Activated naive CD8-positive, alpha-beta T cell treated with anti-CD3 and anti-CD28 coated beads for 36 hours (primary cell): ENCODE measurements at regions not wholly inside any gene's neighbourhood (a gene's known extent, or its start where the extent isn't known, plus 50 kb on each side); places are given as distances from the start of the nearest gene placed in this dataset.
"Not testable (repeated sequence)": the region's sequence is repeated elsewhere in the genome, so short reads cannot be mapped to it uniquely, and the experiment has no call there.

Experiments
- DNase-seq: peaks from one replicate; pipeline ENCODE4 v3.0.0; 2021
- H3K27ac Mint-ChIP-seq: one replicate; pipeline ENCODE4 v1.8.0; 2022; ENCODE audit warnings: mild to moderate bottlenecking, moderate library complexity, mixed read lengths
- H3K27me3 Mint-ChIP-seq: one replicate; pipeline ENCODE4 v1.8.0; 2022; ENCODE audit warnings: mild to moderate bottlenecking, mixed read lengths
- H3K36me3 Mint-ChIP-seq: one replicate; pipeline ENCODE4 v1.8.0; 2021; ENCODE audit warnings: mild to moderate bottlenecking, mixed read lengths
- H3K4me1 Mint-ChIP-seq: one replicate; pipeline ENCODE4 v1.8.0; 2021; ENCODE audit warnings: mixed read lengths
- H3K4me3 Mint-ChIP-seq: one replicate; pipeline ENCODE4 v1.8.0; 2022; ENCODE audit warnings: mild to moderate bottlenecking, moderate library complexity, mixed read lengths
- H3K9me3 Mint-ChIP-seq: one replicate; pipeline ENCODE4 v1.8.0; 2022; ENCODE audit warnings: mixed read lengths

DNA sequence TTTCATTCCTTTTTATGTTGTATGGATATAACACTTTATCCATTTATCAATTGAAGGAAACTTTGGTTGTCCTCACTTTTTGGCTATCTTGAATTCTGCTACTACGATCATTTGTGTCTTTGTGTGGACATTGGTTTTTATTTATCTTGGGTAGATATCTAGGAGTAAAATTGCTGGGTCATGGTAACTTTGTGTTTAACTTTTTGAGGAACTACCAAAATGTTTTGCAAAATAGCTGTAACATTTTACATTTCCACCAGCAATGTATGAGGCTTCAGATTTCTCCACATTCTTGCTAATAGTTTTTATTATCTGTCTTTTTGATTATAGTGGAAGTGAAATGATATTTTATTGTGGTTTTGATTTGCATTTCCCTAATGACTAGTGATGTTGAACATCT, 55.6 kb downstream of the TLNRD1 start:
- peaks cover 5% of the 10 kb centered on the region for H3K4me1 Mint-ChIP-seq
- no peaks in the 10 kb centered on the region for H3K36me3 Mint-ChIP-seq
- DNase-seq, result no peak

DNA sequence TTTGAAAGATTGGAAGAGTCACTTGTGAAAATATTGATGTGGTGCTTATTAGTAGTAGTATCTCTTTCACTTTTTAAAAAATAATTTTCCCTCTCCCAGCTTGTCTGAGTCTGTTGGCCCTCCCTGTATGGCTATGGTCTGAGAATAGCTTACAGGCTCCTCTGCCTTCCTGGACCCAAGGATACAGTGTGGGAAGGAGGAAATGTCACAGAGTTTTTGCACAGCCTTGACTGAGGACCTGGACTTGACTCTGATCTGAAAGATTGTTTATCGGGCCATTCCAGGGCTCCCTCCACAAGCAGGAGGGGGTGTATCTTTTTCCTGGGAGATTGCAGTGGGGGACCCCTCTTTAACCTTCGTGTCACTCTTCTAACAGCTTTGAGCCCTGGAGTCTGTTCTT, 59.7 kb downstream of the TLNRD1 start:
- DNase-seq, result no peak
- Mint-ChIP-seq H3K4me3 (no peak overlapping the region), H3K4me1 (peaks cover 7% of the 10 kb centered on the region), H3K27me3 (no peaks in the 10 kb centered on the region), H3K36me3 (no peaks in the 10 kb centered on the region), H3K9me3 (no peaks in the 10 kb centered on the region), H3K27ac (no peak overlapping the region)

More for the DNA sequence above, 55.6 kb downstream of the TLNRD1 start:
- no peaks in the 10 kb centered on the region for H3K9me3 Mint-ChIP-seq
- H3K4me3 Mint-ChIP-seq, result no peak overlapping the region
- no peaks in the 10 kb centered on the region for H3K27me3 Mint-ChIP-seq
- no peak overlapping the region for H3K27ac Mint-ChIP-seq

DNA sequence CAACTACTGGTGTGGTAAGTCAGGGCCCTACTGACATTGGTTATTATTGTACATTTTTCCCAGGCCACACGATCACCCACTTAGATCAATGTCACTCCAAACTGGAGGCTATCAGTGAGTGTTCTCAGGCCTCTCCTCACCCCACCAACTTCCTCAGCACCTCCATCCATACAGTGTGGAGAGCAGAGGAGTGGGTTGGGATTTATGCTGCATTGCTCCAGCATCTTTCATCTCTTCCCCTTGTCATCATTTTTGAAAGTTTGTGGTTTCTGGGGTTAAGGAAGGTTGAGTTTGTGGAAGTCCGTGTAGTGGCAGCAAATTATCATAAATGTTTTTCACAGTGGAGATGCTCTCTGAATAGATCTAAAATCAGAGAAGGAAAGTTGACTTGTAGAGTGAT, 60.2 kb downstream of the TLNRD1 start:
- Mint-ChIP-seq H3K27ac (no peak overlapping the region), H3K4me3 (no peak overlapping the region), H3K9me3 (no peaks in the 10 kb centered on the region), H3K27me3 (no peaks in the 10 kb centered on the region), H3K4me1 (peaks cover 7% of the 10 kb centered on the region), H3K36me3 (no peaks in the 10 kb centered on the region)
- no peak for DNase-seq

DNA sequence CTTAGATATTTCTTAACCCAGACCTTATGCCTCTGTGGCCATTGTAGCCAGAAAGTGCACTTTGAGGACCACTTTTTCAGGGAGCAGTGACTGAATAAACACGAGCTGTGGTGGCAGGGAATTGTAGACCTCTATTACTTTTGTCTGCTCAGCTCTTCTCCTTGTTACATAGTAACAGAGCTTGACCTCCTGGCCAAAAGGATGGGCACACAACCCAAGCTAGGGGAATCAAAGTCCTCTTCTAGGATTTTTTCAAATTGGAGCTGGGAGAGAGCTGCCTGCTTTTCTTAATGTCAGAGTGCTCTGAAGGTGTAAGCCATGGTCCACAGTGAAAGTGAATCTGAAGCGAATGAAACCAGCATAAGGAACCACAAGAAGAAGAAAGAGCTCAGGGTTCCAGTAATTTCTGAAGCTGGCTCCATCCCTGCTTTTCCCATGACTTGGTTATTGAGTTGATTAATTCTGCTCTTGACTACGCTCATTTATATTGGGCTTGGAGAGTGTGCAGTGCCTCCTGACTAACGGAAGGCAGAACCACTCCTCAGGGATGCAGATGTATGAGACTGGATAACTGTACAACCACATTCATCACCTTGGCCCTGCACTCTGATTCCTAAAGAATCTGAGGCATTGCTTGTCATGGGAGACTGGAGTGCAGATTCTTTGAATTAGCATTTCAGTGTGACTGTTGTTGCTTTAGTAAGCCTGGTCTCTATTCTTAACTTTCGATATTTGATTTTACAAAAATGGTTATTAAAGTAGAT, 60.9 kb downstream of the TLNRD1 start:
- H3K4me1 Mint-ChIP-seq, result peaks cover 7% of the 10 kb centered on the region
- H3K36me3 Mint-ChIP-seq, result no peaks in the 10 kb centered on the region
- DNase-seq, result no peak
- H3K27me3 Mint-ChIP-seq, result no peaks in the 10 kb centered on the region
- no peaks in the 10 kb centered on the region for H3K9me3 Mint-ChIP-seq
- H3K27ac Mint-ChIP-seq, result no peak overlapping the region
- no peak overlapping the region for H3K4me3 Mint-ChIP-seq

DNA sequence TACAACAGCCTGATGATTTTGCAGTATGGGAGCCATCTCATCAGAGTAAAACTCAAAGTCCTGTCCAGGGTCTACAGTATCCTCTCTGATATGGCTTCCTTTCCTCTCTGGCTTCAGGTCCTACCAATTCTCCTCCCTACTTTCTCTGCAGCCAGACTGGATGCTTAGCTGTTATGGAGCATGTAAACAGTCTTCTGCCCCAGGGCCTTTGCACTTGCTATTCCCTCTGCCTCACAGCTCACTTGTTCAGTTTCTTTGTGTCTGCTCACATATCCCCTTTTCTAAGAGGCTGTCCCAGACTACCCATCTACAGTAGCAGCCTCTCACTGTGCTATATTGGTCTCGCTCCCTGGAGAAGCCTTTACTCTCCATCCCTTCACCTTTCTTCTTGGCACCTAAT, 62.2 kb downstream of the TLNRD1 start:
- no peaks in the 10 kb centered on the region for H3K36me3 Mint-ChIP-seq
- no peak overlapping the region for H3K27ac Mint-ChIP-seq
- peaks cover 7% of the 10 kb centered on the region for H3K4me1 Mint-ChIP-seq
- no peaks in the 10 kb centered on the region for H3K9me3 Mint-ChIP-seq
- no peaks in the 10 kb centered on the region for H3K27me3 Mint-ChIP-seq
- DNase-seq, result no peak
- H3K4me3 Mint-ChIP-seq, result no peak overlapping the region

DNA sequence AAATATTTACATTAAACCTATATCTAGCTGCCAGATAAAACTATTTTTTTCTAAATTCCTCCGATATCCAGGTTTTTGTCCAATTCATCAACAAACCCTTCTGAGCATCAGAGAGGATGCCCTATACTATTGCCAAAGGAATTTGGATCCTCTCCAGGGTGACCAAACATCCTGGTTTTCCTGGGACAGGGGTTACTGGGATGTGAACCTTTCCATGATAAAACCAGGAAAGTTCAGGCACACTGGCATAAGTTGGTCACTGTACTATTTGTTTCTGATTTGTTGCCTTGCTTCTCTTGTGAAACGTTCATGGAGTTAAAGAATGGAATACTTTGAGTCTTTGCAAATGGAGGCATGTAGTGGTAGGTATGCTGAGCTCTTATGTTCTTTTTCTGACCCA, 63.5 kb downstream of the TLNRD1 start:
- no peak for DNase-seq
- H3K4me1 Mint-ChIP-seq, result peaks cover 7% of the 10 kb centered on the region
- H3K36me3 Mint-ChIP-seq, result no peaks in the 10 kb centered on the region
- H3K4me3 Mint-ChIP-seq, result no peak overlapping the region
- peaks cover 4% of the 10 kb centered on the region for H3K27me3 Mint-ChIP-seq
- H3K27ac Mint-ChIP-seq, result no peak overlapping the region
- H3K9me3 Mint-ChIP-seq, result no peaks in the 10 kb centered on the region

DNA sequence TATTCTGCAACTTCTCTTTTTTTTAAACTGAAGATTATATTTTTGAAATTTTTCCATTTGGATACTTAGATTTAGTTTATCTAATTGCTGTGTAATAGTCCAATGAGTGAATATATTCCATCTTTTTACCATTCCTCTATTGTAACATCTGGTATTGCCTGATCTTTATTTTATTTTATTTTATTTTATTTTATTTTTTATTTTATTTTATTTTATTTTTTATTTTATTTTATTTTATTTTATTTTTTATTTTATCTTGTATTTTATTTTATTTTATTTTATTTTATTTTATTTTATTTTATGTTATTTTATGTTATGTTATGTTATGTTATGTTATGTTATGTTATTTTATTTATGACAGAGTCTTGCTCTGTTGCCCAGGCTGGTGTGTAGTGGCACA, 66.5 kb upstream of the CFAP161 start:
- not testable (repeated sequence) for DNase-seq, H3K4me1 Mint-ChIP-seq, H3K9me3 Mint-ChIP-seq, H3K36me3 Mint-ChIP-seq, H3K27ac Mint-ChIP-seq, H3K4me3 Mint-ChIP-seq
- peaks cover 12% of the 10 kb centered on the region for H3K27me3 Mint-ChIP-seq

DNA sequence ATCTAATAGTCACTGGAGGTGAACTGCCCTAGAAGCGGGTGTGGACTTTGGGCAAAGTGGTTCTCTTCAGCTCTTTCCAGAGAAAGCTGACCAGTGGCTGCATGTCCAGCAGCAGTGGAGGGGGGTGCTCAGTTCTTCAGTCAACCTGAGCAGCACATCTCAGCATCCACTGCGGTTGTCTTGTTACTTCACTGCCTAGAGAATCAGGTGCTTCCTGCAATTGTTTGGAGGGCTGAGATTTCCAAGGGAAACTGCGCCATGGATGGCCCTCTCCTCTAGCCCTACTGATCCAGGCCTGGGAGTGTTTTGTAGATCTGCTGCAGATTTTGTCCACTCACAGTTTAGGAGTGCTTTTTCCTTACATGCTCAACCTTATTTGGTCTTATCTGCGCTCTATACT, 65.6 kb upstream of the CFAP161 start:
- Mint-ChIP-seq H3K36me3 (peaks cover 1% of the 10 kb centered on the region), H3K27me3 (peaks cover 12% of the 10 kb centered on the region), H3K9me3 (no peaks in the 10 kb centered on the region), H3K27ac (no peak overlapping the region), H3K4me3 (no peak overlapping the region), H3K4me1 (no peaks in the 10 kb centered on the region)
- no peak for DNase-seq

DNA sequence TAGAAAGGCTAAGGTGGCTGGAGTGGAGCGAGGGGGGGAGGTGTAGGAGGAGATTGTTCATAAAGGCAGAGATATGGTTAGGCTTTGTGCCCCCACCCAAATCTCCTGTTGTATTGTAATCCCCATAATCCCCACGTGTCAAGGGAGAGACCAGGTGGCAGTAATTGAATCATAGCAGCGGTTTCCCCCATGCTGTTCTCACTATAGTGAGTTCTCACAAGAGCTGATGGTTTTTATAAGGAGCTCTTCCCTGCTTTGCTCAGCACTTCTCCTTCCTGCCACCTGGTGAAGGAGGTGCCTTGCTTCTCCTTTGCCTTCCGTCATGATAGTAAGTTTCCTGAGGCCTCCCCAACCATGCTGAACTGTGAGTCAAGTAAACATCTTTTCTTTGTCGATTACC, 64.7 kb upstream of the CFAP161 start:
- DNase-seq, result no peak
- Mint-ChIP-seq H3K4me1 (peaks cover 2% of the 10 kb centered on the region), H3K27me3 (peaks cover 12% of the 10 kb centered on the region), H3K4me3 (no peak overlapping the region), H3K36me3 (peaks cover 1% of the 10 kb centered on the region), H3K27ac (no peak overlapping the region), H3K9me3 (no peaks in the 10 kb centered on the region)

DNA sequence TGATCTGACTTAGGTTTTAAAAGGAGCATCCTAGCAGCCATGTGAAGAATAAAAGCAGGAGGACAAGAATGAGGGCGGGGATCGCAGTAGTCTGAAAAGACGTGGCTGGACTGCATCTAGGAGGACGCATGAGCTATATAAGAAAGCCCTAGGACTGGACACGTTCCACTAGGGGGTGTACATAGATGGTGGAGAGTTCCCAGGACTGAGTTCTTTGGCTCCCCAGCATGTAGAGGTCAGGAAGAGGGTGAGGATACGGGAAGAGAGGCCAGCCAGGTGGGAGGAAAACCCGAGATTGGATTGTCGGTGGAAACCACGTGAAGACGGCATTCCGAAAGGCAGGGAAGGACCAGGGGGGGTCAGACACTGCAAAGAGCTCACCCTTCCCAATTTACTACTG, 64.2 kb upstream of the CFAP161 start:
- H3K27me3 Mint-ChIP-seq, result peaks cover 12% of the 10 kb centered on the region
- peaks cover 2% of the 10 kb centered on the region for H3K4me1 Mint-ChIP-seq
- peaks cover 1% of the 10 kb centered on the region for H3K36me3 Mint-ChIP-seq
- H3K27ac Mint-ChIP-seq, result no peak overlapping the region
- no peak for DNase-seq
- H3K4me3 Mint-ChIP-seq, result no peak overlapping the region
- no peaks in the 10 kb centered on the region for H3K9me3 Mint-ChIP-seq

DNA sequence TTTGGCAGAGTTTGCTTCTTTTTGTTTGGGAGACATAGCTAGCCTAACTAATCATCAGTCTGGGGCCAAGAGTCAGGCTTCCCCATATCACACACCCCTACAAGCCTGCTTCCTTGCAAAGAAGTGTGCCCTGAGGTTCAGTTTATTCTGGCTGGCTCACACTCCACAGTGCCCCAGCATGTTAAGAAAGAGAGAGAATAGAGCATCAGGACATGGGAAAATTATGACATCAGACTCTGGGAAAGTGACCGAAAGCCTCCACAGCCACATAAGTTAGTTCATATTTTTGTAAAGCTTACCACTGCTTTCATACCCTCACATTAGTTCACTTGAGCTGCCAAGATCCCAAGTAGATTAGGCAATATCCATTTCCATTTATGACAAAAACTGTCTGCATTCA, 63.0 kb upstream of the CFAP161 start:
- DNase-seq, result no peak
- Mint-ChIP-seq H3K4me3 (no peak overlapping the region), H3K27me3 (peaks cover 12% of the 10 kb centered on the region), H3K27ac (no peak overlapping the region), H3K4me1 (peaks cover 2% of the 10 kb centered on the region), H3K9me3 (no peaks in the 10 kb centered on the region), H3K36me3 (peaks cover 1% of the 10 kb centered on the region)

DNA sequence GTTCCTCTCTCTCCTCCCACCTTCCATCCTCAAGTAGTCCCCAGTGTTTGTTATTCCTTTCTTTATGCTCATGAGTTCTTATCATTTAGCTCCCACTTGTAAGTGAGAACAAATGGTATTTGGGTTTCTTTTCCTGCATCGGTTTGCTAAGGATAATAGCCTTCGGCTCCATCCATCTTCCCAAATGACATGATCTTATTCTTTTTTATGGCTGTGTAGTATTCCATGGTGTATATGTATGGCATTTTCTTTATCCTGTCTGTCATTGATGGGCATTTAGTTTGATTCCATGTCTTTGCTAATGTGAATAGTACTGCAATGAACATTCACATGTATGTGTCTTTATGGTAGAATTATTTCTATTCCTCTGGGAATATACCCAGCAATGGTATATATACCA, 62.4 kb upstream of the CFAP161 start:
- Mint-ChIP-seq H3K9me3 (no peaks in the 10 kb centered on the region), H3K36me3 (peaks cover 1% of the 10 kb centered on the region), H3K27me3 (peaks cover 12% of the 10 kb centered on the region), H3K27ac (no peak overlapping the region), H3K4me3 (no peak overlapping the region), H3K4me1 (peaks cover 2% of the 10 kb centered on the region)
- no peak for DNase-seq

DNA sequence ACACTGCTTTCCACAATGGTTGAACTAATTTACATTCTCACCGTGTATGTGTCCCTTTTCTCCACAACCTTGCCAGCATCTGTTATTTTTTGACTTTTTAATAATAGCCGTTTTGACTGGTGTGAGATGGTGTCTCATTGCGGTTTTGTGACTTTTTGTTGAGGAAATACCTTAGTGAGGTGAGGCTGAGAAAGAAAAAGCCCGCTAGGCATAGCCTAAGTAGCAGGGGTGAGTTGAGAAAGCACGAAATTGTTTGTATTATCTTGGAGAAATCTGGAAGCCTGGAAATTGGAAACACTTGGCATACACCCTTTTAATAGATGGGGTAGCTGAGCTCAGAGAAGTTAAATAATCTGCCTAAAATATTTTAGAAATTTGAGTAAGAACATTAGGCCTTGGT, 61.5 kb upstream of the CFAP161 start:
- H3K36me3 Mint-ChIP-seq, result peaks cover 1% of the 10 kb centered on the region
- peaks cover under 1% of the 10 kb centered on the region for H3K9me3 Mint-ChIP-seq
- no peak overlapping the region for H3K27ac Mint-ChIP-seq
- H3K4me3 Mint-ChIP-seq, result no peak overlapping the region
- DNase-seq, result no peak
- H3K27me3 Mint-ChIP-seq, result peaks cover 12% of the 10 kb centered on the region
- peaks cover 2% of the 10 kb centered on the region for H3K4me1 Mint-ChIP-seq

DNA sequence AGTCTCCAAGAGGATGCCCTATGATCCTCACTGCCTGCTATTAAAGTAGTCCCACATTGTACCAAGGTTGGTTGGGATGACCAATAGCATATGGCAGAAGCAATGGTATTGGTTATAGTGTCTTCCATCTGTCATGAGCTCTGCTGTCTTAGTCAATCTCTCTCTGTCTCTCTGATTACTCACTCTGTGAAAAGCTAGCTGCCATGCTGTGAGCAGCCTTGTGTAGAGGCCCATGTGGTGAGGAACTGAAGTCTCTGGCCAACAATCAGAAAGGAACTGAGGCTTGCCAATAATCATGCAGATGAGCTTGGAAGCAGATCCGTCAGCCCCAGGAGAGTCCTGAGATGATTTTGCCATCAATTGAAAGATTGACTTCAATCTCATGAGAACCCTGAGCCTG, 60.3 kb upstream of the CFAP161 start:
- no peak for DNase-seq
- Mint-ChIP-seq H3K27ac (no peak overlapping the region), H3K27me3 (peaks cover 12% of the 10 kb centered on the region), H3K4me3 (no peak overlapping the region), H3K4me1 (peaks cover 2% of the 10 kb centered on the region), H3K36me3 (peaks cover 1% of the 10 kb centered on the region), H3K9me3 (peaks cover 2% of the 10 kb centered on the region)

DNA sequence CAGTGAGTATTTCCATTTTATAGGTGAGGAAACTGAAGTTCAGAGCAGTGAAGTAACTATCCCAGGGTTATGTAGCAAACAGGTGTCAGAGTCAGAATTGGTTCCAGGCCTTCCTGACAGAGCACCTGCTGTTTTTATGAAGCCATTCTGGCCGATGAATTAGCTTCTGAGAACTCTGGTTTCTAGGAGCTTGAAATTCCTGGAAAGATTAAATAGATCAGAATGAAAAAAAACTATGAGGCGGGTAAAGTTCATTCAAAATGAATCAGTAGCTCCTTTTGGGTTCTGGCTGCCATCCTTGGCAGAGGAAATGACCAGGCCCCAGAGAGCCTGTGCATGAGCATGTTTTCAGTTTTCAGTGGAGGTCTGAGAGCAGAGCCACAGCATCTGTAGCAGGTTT, 59.3 kb upstream of the CFAP161 start:
- peak; percentile 3 for DNase-seq
- H3K27me3 Mint-ChIP-seq, result peaks cover 2% of the 10 kb centered on the region
- peak overlapping the region; percentile 46 for H3K27ac Mint-ChIP-seq
- peaks cover 1% of the 10 kb centered on the region for H3K36me3 Mint-ChIP-seq
- peaks cover 2% of the 10 kb centered on the region for H3K4me1 Mint-ChIP-seq
- no peak overlapping the region for H3K4me3 Mint-ChIP-seq
- H3K9me3 Mint-ChIP-seq, result peaks cover 2% of the 10 kb centered on the region

DNA sequence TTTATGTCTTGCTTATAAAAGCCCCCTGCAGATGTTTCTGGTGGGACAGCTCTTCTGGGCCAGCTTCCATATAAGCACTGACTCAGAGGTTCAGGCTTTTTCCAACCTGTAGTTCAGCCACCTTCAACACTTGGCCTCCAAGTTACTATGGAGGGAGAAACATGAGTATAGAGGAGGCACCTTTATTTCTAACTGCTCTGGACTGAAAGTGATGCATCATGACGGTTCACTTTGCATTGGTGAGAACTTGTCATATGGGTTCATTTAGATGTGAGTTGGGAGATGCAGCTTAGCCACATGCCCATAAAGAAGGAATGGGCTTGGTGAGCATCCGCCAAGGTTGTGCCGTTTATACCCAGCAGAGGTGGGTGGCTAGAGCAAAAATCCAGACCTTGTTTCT, 58.8 kb upstream of the CFAP161 start:
- no peak overlapping the region for H3K4me3 Mint-ChIP-seq
- no peaks in the 10 kb centered on the region for H3K27me3 Mint-ChIP-seq
- no peak overlapping the region for H3K27ac Mint-ChIP-seq
- H3K36me3 Mint-ChIP-seq, result peaks cover 1% of the 10 kb centered on the region
- peaks cover 2% of the 10 kb centered on the region for H3K4me1 Mint-ChIP-seq
- peaks cover 2% of the 10 kb centered on the region for H3K9me3 Mint-ChIP-seq
- no peak for DNase-seq
